Activated CD4-positive, alpha-beta T cell treated with anti-CD3 and anti-CD28 coated beads for 48 hours (primary cell): ENCODE measurements at regions not wholly inside any gene's neighbourhood (a gene's known extent, or its start where the extent isn't known, plus 50 kb on each side); places are given as distances from the start of the nearest gene placed in this dataset.

Experiments
- DNase-seq: peaks from one replicate; pipeline ENCODE4 v3.0.0-alpha.2; 2020

DNA sequence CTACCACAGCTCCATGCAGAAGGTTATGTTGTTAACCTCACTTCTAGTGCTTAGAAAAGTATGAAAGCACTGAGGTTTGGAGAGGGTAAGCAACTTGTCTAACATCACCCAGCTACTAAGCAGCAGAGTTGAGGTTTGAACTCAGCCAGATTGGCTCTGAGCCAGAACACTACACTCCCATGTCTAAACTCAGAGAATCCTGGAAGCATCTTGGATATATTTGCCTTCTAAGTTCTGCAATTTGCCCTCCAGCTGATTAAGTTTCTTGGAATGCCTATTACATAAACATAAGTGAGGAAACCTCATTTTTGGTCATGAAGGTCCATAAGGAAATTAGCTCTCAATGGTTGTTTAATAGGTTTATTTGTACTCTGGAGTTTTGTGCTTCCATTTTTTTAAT is 78.1 kb upstream of the PHYHIPL start:
- no peak for DNase-seq

GRCh38 chr10:59098831-59099452 is 77.5 kb upstream of the PHYHIPL start:
- no peak for DNase-seq

DNA sequence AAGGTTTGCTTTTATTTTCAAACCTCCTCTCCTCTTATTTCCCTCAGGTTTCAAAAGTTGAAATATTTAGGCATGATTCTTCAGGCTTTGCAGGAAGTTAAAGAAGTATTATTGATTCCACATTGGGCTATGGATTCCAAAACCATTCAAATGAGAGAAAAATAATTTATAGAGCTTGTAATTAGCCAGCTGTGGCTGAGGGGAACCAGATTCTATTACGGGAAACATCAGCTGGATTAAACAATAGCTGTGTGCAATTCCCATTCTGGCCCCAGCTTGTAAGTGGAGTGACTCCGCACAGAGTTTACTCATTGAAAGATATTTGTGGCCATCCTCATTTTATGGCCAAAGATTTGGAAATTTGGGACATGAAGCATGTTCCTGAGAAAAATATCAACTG is 77.0 kb upstream of the PHYHIPL start:
- no peak for DNase-seq

DNA sequence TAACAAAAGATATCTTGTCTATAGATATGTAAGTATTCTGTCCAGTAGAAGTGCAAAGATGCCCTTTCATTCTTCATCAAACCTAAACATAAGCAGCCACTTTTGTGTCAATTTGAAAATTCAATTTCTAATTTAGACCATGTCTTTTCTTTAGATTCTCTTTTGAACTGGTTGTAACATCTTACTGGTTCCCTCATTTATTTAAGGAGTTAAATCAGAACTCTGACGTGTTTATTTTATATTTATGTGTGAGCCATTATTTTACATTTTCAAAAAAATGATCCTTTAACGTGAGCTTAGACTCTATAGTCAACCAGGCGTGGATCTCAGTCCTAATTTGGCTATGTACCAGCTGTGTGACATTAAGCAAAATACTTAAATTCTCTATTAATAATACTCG is 74.0 kb upstream of the PHYHIPL start:
- no peak for DNase-seq

DNA sequence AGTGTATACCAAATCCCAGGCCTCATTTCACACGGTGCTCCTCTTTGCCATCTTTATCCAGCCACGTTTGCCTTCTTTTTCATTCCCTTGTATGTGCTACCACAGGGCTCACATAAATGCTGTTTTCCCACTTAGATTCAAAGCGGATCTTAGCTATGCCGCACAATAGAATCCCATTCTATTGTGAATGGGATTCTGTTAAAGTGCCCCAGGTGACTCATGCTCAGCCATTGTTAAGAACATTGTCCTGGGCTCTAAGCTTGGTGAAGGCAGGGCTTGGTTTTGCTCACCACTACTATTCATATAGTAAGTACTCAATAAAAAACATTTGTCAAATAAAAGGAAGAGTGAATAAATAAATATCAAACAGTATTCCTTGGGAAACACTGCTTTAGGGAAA is 72.3 kb upstream of the PHYHIPL start:
- DNase-seq: no peak

GRCh38 chr10:59106441-59106840 is 70.0 kb upstream of the PHYHIPL start:
- no peak for DNase-seq

GRCh38 chr10:59107147-59107546 is 69.3 kb upstream of the PHYHIPL start:
- DNase-seq: no peak

DNA sequence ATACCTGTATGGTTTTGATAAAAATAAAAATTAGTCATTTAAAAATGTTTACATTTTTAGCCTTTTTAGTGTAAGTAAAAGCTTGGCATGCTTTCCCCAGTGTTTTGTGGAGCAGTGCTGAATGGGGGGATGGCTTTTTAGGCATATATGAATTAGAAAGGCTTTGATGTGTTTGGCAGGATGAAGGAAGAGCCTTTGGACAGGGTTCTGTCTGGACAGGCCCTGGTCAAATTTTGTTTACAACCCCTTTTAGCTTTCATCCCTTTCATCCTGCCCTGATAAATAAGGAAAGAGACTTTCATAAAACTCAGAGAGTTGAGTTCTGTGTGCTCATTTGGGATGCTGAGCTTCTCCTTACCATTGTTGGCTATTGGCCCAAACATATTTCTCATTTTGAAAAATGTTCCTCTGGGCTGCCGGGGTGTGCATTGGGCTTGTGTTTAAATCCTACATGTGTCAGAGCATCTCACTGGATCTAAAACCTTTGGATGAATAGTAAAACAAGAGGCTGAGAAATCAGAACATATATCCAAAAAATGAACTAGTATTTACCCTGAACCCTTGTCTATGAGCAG is 68.1 kb upstream of the PHYHIPL start:
- DNase-seq: no peak

- DNase-seq: no peak
These were observed 67.6 kb upstream of the PHYHIPL start for GRCh38 chr10:59108886-59109288.

DNA sequence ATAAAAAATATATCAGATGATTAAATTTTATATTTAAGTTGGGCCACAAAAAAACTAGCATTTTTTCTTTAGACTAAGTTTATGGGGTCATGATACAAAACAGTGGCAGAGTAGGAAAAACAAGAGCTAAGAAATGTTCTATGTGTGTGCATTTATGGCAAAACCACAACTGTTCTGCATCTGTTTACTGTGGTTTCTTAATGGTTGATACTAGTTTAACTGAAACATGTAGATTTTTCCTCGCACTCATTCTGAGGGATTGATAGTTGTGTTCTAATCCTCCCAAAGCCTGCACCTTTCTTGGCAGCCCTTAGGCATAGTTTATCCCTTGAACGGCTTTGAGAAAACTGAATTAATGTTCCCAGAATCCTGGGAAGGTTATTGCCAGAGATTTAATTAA is 66.6 kb upstream of the PHYHIPL start:
- DNase-seq: no peak

DNA sequence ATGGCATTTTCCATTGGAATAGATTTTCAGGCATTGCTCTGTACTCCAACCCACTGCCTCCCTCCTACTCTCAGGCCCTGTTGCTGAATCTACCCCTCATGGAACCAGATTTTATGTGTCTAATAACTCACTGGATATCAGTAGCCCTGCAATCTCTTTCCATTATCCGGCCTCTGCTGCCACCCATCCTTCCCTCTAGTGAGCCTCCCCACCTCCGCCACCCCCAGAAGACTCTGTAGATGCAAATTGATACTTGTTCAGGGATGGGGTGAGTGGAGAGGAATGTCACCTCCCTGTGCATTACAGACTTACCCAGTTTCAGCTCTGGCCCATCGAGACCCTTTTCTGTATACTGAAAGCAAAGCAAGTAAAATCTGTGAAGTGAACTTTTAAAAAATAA is 52.3 kb upstream of the PHYHIPL start:
- DNase-seq: no peak

DNA sequence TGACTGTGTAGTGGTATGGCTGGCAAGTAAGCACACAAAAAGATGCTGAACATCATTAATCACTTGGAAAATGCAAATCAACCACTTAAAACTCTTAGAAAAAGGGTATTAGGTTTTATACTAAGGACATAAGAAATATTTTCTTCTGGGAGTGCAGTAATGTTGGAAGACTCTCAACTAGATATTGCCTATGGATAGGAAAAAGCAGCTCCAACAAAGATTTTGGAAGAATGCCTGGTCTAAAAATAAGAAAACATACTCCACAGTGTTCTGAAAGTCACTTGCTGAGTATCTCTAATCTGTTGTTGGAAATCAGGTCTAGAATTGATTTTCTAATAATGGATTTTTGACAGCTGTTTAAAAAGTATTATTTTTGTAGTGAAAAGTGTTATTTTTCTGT is 50.8 kb upstream of the PHYHIPL start:
- DNase-seq: no peak

DNA sequence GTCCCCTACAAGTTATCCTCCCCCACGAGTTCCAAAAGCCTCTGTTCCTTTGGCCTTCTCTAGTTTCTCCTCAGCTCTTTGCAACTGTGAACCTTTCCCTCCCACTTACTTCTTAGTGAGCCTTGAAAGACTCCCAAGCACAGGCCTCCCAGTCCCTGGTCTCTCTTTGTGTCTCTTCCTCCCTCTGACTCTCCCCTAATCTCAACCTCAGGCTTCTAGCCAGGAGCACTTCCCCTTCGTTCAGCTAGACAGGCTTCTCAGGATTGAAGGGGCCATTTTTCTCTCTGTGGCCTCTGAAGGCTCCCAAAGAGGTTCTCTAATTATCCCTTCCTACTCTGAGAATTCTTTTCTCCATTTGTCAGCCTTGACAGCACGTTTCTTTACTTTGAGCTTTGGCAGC is 50.2 kb upstream of the PHYHIPL start:
- DNase-seq: no peak
